ENCODE measurements at regions not wholly inside any gene's neighbourhood (a gene's known extent, or its start where the extent isn't known, plus 50 kb on each side); places are given as distances from the start of the nearest gene placed in this dataset.

- no peak overlapping the region for H3K4me3 ChIP-seq (replicated peaks; ENCODE audit: low read depth, low read length)
- no peak for DNase-seq (ENCODE audit: extremely low read depth, low read depth)
Measured at GRCh38 chr16:51569203-51569931, 418.3 kb upstream of the SALL1 start.

GRCh38 chr16:51567911-51568310 lies 416.8 kb upstream of the SALL1 start:
- TF ChIP-seq CTCF (IDR thresholded peaks at IDR 0.05; ENCODE audit: low read depth, low read length, missing control alignments) = no peak
- H3K4me3 ChIP-seq (replicated peaks; ENCODE audit: low read depth, low read length) = no peak overlapping the region
- no peak for DNase-seq (ENCODE audit: extremely low read depth, low read depth)

More at GRCh38 chr16:51569203-51569931, 418.3 kb upstream of the SALL1 start:
- no peak for TF ChIP-seq CTCF (IDR thresholded peaks at IDR 0.05; ENCODE audit: low read depth, low read length, missing control alignments)

- no peak for DNase-seq (ENCODE audit: extremely low read depth, low read depth)
- H3K4me3 ChIP-seq (replicated peaks; ENCODE audit: low read depth, low read length) = no peak overlapping the region
- no peak for TF ChIP-seq CTCF (IDR thresholded peaks at IDR 0.05; ENCODE audit: low read depth, low read length, missing control alignments)
Measured at GRCh38 chr16:51565184-51565583, 414.1 kb upstream of the SALL1 start.

- no peak for DNase-seq (ENCODE audit: extremely low read depth, low read depth)
- no peak for TF ChIP-seq CTCF (IDR thresholded peaks at IDR 0.05; ENCODE audit: low read depth, low read length, missing control alignments)
- no peak overlapping the region for H3K4me3 ChIP-seq (replicated peaks; ENCODE audit: low read depth, low read length)
Measured at GRCh38 chr16:51562891-51563290, 411.8 kb upstream of the SALL1 start.

GRCh38 chr16:51559901-51560300 lies 408.8 kb upstream of the SALL1 start:
- no peak overlapping the region for H3K4me3 ChIP-seq (replicated peaks; ENCODE audit: low read depth, low read length)
- TF ChIP-seq CTCF (IDR thresholded peaks at IDR 0.05; ENCODE audit: low read depth, low read length, missing control alignments) = no peak
- DNase-seq (ENCODE audit: extremely low read depth, low read depth) = no peak

GRCh38 chr16:51557670-51558069 lies 406.6 kb upstream of the SALL1 start:
- DNase-seq (ENCODE audit: extremely low read depth, low read depth) = no peak
- H3K4me3 ChIP-seq (replicated peaks; ENCODE audit: low read depth, low read length) = no peak overlapping the region
- no peak for TF ChIP-seq CTCF (IDR thresholded peaks at IDR 0.05; ENCODE audit: low read depth, low read length, missing control alignments)

All from HFF-Myc (cell line).